Astrocyte of the spinal cord (primary cell): ENCODE measurements at regions not wholly inside any gene's neighbourhood (a gene's known extent, or its start where the extent isn't known, plus 50 kb on each side); places are given as distances from the start of the nearest gene placed in this dataset.
A peak's percentile ranks its signal among the peaks of the same experiment; 100 is the strongest.
"Not testable (repeated sequence)": the region's sequence is repeated elsewhere in the genome, so short reads cannot be mapped to it uniquely, and the experiment has no call there.

Experiments
- DNase-seq: peaks from one replicate; pipeline ENCODE4 v3.0.0; 2011; ENCODE audit warnings: low read depth, low spot score
- H3K4me3 ChIP-seq: 2 replicates; pipeline ENCODE4 v1.5.1; 2011; ENCODE audit warnings: low read depth, mild to moderate bottlenecking, low read length, moderate library complexity
- in situ Hi-C: cut with HindIII; loops from 2 replicates; pipeline ENCODE4 v1.10.0; 2017; ENCODE audit warnings: low sequenced_read_pairs
- TF ChIP-seq, protein P1 (sequence below): IDR thresholded peaks from 2 replicates; pipeline ENCODE4 v1.5.1; 2012; ENCODE audit warnings: low read depth, mild to moderate bottlenecking, low read length, inconsistent platforms

- DNase-seq, in situ Hi-C loops: not testable (repeated sequence)
- peak overlapping the region; percentile 39 for H3K4me3 ChIP-seq
These were observed 77.9 kb downstream of the NR4A2 start for GRCh38 chr2:156254637-156255067.

DNA sequence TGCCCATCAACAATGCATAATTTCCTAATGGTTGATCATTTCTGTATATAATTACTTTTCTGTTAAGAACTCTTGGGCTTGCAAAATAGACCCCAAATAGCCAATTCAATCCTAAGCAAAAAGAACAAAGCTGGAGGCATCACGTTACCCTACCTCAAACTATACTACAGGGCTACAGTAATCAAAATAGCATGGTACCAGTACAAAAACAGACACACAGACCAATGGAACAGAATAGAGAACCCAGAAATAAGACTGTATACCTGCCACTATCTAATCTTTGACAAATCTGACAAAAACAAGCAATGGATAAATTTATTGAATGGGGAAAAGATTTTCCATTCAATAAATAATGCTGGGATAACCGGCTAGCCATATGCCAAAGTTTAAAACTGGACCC is 78.8 kb downstream of the NR4A2 start:
- peak overlapping the region; percentile 39 for H3K4me3 ChIP-seq
- no peak for DNase-seq
- TF ChIP-seq, protein P1, sequence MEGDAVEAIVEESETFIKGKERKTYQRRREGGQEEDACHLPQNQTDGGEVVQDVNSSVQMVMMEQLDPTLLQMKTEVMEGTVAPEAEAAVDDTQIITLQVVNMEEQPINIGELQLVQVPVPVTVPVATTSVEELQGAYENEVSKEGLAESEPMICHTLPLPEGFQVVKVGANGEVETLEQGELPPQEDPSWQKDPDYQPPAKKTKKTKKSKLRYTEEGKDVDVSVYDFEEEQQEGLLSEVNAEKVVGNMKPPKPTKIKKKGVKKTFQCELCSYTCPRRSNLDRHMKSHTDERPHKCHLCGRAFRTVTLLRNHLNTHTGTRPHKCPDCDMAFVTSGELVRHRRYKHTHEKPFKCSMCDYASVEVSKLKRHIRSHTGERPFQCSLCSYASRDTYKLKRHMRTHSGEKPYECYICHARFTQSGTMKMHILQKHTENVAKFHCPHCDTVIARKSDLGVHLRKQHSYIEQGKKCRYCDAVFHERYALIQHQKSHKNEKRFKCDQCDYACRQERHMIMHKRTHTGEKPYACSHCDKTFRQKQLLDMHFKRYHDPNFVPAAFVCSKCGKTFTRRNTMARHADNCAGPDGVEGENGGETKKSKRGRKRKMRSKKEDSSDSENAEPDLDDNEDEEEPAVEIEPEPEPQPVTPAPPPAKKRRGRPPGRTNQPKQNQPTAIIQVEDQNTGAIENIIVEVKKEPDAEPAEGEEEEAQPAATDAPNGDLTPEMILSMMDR, result no peak
- in situ Hi-C loops, result no loop called here

DNA sequence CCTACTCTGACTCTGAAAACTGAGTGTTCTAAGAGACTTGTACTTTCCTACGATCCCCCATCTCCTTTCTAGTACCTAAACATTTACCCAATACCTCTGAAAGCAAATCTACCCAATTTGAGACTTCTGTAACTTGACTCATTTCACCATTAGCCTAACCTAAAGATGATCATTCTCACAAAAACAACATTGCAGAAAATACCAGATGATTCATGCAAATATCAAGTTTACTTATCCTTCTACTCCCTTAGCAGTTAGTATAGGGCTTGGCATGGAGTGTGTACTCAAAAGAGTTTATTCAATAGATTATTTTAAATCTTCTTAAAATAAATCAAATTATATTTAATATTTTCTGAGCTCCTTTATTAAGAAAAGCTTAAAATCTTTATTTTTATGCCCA is 89.6 kb downstream of the NR4A2 start:
- TF ChIP-seq, protein P1, result no peak
- no peak overlapping the region for H3K4me3 ChIP-seq
- in situ Hi-C loops, result no loop called here
- no peak for DNase-seq

DNA sequence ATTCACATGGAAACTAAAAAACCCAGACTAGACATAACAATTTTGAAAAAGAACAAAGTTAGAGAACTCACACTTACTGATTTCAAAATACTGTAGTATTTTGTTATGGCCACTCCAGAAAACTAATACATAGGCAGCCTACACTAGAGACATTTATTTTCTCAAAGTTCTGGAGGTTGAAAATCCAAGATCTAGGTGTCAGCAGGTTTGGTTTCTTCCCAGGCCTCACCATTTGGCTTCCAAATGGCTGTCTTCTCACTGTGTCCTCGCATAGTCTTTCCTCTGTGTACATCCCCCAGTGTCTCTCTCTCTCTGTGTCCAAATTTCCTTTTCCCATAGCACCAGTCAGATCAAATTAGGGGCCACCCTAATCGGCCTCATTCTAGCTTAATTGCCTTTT is 95.0 kb downstream of the NR4A2 start:
- in situ Hi-C loops, result no loop called here
- H3K4me3 ChIP-seq, result no peak overlapping the region
- no peak for DNase-seq
- TF ChIP-seq, protein P1, result no peak

DNA sequence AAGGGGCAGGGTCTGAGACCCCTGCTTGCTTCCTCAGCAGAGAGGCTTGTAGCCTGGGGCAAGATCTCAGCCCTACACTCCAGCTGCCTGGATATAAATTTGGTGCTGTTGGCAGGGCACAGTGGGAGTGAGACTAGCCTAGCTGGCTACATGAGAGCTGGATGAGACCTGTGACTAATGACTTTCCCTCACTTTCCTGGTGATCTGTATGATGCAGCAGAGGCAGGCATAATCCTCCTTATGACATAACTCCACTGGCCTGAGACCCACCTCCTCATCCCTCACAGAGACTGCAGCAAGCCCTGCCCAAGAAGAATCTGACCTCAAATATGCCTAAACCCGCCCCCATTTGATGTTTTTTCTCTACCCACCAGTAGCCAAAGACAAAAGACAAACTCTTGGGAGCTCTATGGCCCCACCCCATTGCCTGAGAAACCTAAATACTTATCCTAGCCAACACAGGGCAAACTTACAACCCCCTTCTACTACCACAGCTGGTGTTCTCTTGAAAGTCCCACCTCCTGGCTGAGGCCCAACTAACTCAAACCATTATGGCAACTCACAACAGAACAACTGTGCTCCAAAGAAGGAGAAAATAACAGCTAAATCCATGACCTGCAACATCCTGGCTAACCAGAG is 102.7 kb downstream of the NR4A2 start:
- in situ Hi-C loops, result no loop called here
- TF ChIP-seq, protein P1, result no peak
- DNase-seq, result no peak
- H3K4me3 ChIP-seq, result no peak overlapping the region

GRCh38 chr2:156223328-156223727 is 109.2 kb downstream of the NR4A2 start:
- DNase-seq, H3K4me3 ChIP-seq, in situ Hi-C loops: not testable (repeated sequence)

DNA sequence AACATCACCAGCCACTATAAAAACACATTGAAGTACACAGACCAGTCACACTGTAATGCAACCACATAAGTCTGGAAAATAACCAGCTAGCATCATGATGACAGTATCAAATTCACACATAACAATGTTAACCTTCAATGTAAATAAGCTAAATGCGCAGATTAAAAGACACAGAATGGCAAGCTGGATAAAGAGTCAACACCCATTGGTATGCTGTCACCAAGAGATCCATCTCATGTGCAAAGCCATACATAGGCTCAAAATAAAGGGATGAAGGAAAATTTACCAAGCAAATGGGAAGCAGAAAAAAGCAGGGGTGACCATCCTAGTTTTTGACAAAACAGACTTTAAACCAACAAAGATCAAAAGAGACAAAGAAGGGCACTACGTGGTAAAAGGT is 110.8 kb downstream of the NR4A2 start:
- H3K4me3 ChIP-seq, result no peak overlapping the region
- no peak for DNase-seq
- TF ChIP-seq, protein P1, result no peak
- in situ Hi-C loops, result no loop called here

GRCh38 chr2:156219491-156220100 is 112.9 kb downstream of the NR4A2 start:
- H3K4me3 ChIP-seq, result no peak overlapping the region
- no peak for DNase-seq
- in situ Hi-C loops, result no loop called here
- TF ChIP-seq, protein P1, result no peak
